Activated CD8-positive, alpha-beta T cell treated with anti-CD3 and anti-CD28 coated beads, Interleukin-2, amount 10 ng/mL, durations not matched to agents 7 days and 5 days (primary cell): ENCODE measurements at regions not wholly inside any gene's neighbourhood (a gene's known extent, or its start where the extent isn't known, plus 50 kb on each side); places are given as distances from the start of the nearest gene placed in this dataset.

Experiments
- ATAC-seq: fragments of 150-1000 bp; cut with Tn5 transposase; one replicate; pipeline ENCODE4 v1.10.0; 2021; ENCODE audit warnings: moderate library complexity
- CTCF ChIA-PET: fragments of 350-600 bp; sonication (Branson Sonifier 250); formaldehyde crosslinking; loops from one replicate; lab custom pipeline; 2021; ENCODE audit warnings: antibody characterized with exemption; lab: Charles Lee
- POLR2A ChIA-PET: fragments of 350-600 bp; sonication (Branson Sonifier 250); formaldehyde crosslinking; loops from one replicate; lab custom pipeline; 2021; ENCODE audit warnings: antibody characterized with exemption; lab: Charles Lee
- DNase-seq: peaks from one replicate; pipeline ENCODE4 v3.0.0-alpha.2; 2020
- H3K27ac Mint-ChIP-seq: one replicate; pipeline ENCODE4 v1.8.0; 2021; ENCODE audit warnings: mild to moderate bottlenecking, mixed read lengths
- H3K27me3 Mint-ChIP-seq: one replicate; pipeline ENCODE4 v1.8.0; 2021; ENCODE audit warnings: low read depth, mixed read lengths
- H3K36me3 Mint-ChIP-seq: one replicate; pipeline ENCODE4 v1.8.0; 2021; ENCODE audit warnings: low read depth, mixed read lengths
- H3K4me1 Mint-ChIP-seq: one replicate; pipeline ENCODE4 v1.8.0; 2021; ENCODE audit warnings: low read depth, mixed read lengths
- H3K4me3 Mint-ChIP-seq: one replicate; pipeline ENCODE4 v1.8.0; 2021; ENCODE audit warnings: mild to moderate bottlenecking, mixed read lengths
- H3K9me3 Mint-ChIP-seq: one replicate; pipeline ENCODE4 v1.8.0; 2022; ENCODE audit warnings: mixed read lengths; ENCODE audit not compliant: insufficient read depth

- no peak overlapping the region for H3K27ac Mint-ChIP-seq
- H3K36me3 Mint-ChIP-seq = no peaks in the 10 kb centered on the region
- no peak for DNase-seq
- H3K9me3 Mint-ChIP-seq = no peaks in the 10 kb centered on the region
- H3K4me1 Mint-ChIP-seq = no peaks in the 10 kb centered on the region
- ATAC-seq = no peak
- H3K27me3 Mint-ChIP-seq = no peaks in the 10 kb centered on the region
- POLR2A ChIA-PET = no interaction called here
- no peak overlapping the region for H3K4me3 Mint-ChIP-seq
- CTCF ChIA-PET = no interaction called here
These were observed 59.6 kb upstream of the CDH13 start for GRCh38 chr16:82567175-82567574.

GRCh38 chr16:82563401-82563800 lies 63.4 kb upstream of the CDH13 start:
- Mint-ChIP-seq H3K4me3 (no peak overlapping the region), H3K27me3 (no peaks in the 10 kb centered on the region), H3K9me3 (no peaks in the 10 kb centered on the region), H3K36me3 (no peaks in the 10 kb centered on the region), H3K27ac (no peak overlapping the region), H3K4me1 (no peaks in the 10 kb centered on the region)
- ATAC-seq (no peak), DNase-seq (no peak)
- CTCF ChIA-PET = no interaction called here
- POLR2A ChIA-PET = no interaction called here

DNA sequence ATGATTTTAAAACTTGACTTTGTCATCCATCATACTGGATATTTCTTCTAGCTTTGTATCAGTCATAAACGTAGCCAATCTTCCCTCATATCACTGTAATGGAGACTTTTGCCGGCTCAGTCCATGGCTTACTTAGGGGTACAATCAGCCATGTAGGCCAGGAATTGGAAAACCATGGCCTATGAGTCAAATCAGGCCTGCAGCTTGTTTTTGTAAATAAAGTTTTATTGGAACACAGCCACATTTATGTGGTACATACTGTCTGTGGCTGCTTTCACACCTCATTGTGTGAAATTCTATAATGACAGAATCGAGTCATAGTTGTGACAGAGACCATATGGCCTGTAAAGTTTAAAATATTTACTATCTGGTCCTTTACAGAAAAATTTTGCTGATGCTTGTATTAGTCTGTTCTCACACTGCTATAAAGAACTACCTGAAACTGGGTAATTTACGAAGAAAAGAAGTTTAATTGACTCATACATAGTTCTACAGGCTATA lies 64.5 kb upstream of the CDH13 start:
- Mint-ChIP-seq H3K9me3 (no peaks in the 10 kb centered on the region), H3K36me3 (no peaks in the 10 kb centered on the region), H3K27me3 (no peaks in the 10 kb centered on the region), H3K4me1 (no peaks in the 10 kb centered on the region), H3K4me3 (no peak overlapping the region), H3K27ac (no peak overlapping the region)
- no peak for DNase-seq
- no peak for ATAC-seq
- ChIA-PET POLR2A (no interaction called here), CTCF (no interaction called here)

DNA sequence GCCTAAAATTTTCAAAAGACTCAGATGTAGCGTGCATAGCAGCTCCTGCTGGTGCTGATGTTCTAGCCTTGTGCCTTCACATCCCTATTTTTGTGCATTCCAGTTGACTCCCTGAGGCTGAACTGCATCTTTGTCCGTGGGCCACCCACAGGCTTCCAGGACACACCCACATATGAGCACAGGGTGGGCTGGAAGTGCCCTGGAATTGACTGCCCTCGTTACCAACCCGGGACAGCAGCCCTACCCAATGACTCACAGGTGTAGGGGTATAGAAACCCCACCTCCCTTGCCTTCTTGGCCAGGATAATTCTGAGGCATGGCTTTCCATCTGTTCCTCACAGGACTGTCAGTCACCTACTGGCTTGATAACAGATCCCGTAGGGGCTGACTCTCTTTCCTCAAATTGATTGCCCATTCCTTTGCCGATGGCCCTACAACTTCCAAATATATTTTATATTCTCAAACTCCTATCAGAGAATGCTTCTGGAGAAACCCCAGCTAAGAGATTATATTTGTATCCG lies 65.9 kb upstream of the CDH13 start:
- Mint-ChIP-seq H3K36me3 (no peaks in the 10 kb centered on the region), H3K27me3 (no peaks in the 10 kb centered on the region), H3K27ac (no peak overlapping the region), H3K4me3 (no peak overlapping the region), H3K4me1 (no peaks in the 10 kb centered on the region), H3K9me3 (no peaks in the 10 kb centered on the region)
- DNase-seq (no peak), ATAC-seq (no peak)
- ChIA-PET POLR2A (no interaction called here), CTCF (no interaction called here)

- Mint-ChIP-seq H3K27me3 (peaks cover 4% of the 10 kb centered on the region), H3K27ac (no peak overlapping the region), H3K36me3 (no peaks in the 10 kb centered on the region), H3K4me3 (no peak overlapping the region), H3K9me3 (no peaks in the 10 kb centered on the region), H3K4me1 (no peaks in the 10 kb centered on the region)
- DNase-seq = no peak
- ChIA-PET CTCF (no interaction called here), POLR2A (no interaction called here)
- ATAC-seq = no peak
These were observed 82.2 kb upstream of the CDH13 start for GRCh38 chr16:82544378-82545160.

GRCh38 chr16:82542714-82543113 lies 84.1 kb upstream of the CDH13 start:
- no peaks in the 10 kb centered on the region for H3K36me3 Mint-ChIP-seq
- H3K9me3 Mint-ChIP-seq = no peaks in the 10 kb centered on the region
- no peak for ATAC-seq
- DNase-seq = no peak
- CTCF ChIA-PET = no interaction called here
- H3K4me1 Mint-ChIP-seq = no peaks in the 10 kb centered on the region
- no peak overlapping the region for H3K27ac Mint-ChIP-seq
- H3K27me3 Mint-ChIP-seq = no peaks in the 10 kb centered on the region
- POLR2A ChIA-PET = no interaction called here
- no peak overlapping the region for H3K4me3 Mint-ChIP-seq

GRCh38 chr16:82541103-82541502 lies 85.7 kb upstream of the CDH13 start:
- Mint-ChIP-seq H3K27ac (no peak overlapping the region), H3K9me3 (no peaks in the 10 kb centered on the region), H3K36me3 (no peaks in the 10 kb centered on the region), H3K4me1 (no peaks in the 10 kb centered on the region), H3K27me3 (no peaks in the 10 kb centered on the region), H3K4me3 (no peak overlapping the region)
- ATAC-seq (no peak), DNase-seq (no peak)
- CTCF ChIA-PET = no interaction called here
- POLR2A ChIA-PET = interaction anchor here (1.0 kb wide), 1 partner anchor 8 kb away, joined by 3 read pairs; no protein-coding TSS in a partner anchor

DNA sequence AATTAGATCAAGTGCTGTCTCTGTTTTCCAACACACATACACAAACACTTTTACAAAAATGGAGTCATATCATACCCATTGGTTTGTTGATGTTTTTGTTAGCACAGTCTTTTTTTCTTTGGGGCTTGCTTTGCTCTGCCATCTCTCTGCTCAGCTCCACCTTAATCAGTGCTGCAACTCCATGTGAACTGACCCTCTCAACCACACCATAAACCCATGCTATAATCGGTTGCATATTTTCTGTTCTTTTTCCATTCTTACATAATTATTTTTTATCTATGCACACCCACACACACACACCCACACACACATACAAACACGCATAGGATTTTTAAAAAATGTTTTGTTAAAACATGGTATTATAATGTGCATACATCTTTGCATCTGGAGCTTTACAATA lies 91.0 kb upstream of the CDH13 start:
- no peak for DNase-seq
- ChIA-PET CTCF (no interaction called here), POLR2A (no interaction called here)
- no peak for ATAC-seq
- H3K27me3 Mint-ChIP-seq = no peaks in the 10 kb centered on the region
- no peaks in the 10 kb centered on the region for H3K36me3 Mint-ChIP-seq
- no peaks in the 10 kb centered on the region for H3K4me1 Mint-ChIP-seq
- no peak overlapping the region for H3K27ac Mint-ChIP-seq
- H3K9me3 Mint-ChIP-seq = peaks cover 1% of the 10 kb centered on the region
- no peak overlapping the region for H3K4me3 Mint-ChIP-seq

- ChIA-PET POLR2A (no interaction called here), CTCF (no interaction called here)
- no peaks in the 10 kb centered on the region for H3K27me3 Mint-ChIP-seq
- DNase-seq (no peak), ATAC-seq (no peak)
- no peaks in the 10 kb centered on the region for H3K4me1 Mint-ChIP-seq
- no peak overlapping the region for H3K4me3 Mint-ChIP-seq
- H3K27ac Mint-ChIP-seq = no peak overlapping the region
- no peaks in the 10 kb centered on the region for H3K36me3 Mint-ChIP-seq
- H3K9me3 Mint-ChIP-seq = peaks cover 4% of the 10 kb centered on the region
These were observed 91.5 kb upstream of the CDH13 start for GRCh38 chr16:82535262-82535661.

DNA sequence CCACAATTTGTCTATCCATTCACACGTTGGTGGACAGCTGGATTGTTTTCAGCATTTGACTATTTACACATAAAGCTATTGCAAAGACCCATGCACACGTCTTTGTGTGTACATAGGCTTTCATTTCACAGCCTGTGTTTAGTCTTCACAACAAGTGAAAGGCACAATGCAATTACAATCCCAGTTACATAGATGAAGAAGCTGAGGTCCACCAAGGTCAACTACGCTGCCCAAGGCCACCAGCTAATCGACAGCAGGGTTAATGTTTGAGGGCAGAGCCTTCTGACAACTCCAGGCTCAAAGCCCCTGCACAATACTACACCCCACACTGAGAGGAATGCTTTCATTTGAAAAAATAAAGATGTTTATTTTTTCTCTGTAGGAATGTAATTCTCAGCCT lies 93.6 kb upstream of the CDH13 start:
- H3K27me3 Mint-ChIP-seq = no peaks in the 10 kb centered on the region
- peaks cover 4% of the 10 kb centered on the region for H3K9me3 Mint-ChIP-seq
- ChIA-PET POLR2A (no interaction called here), CTCF (no interaction called here)
- ATAC-seq = no peak
- no peak overlapping the region for H3K4me3 Mint-ChIP-seq
- H3K27ac Mint-ChIP-seq = no peak overlapping the region
- H3K36me3 Mint-ChIP-seq = no peaks in the 10 kb centered on the region
- no peak for DNase-seq
- H3K4me1 Mint-ChIP-seq = no peaks in the 10 kb centered on the region

DNA sequence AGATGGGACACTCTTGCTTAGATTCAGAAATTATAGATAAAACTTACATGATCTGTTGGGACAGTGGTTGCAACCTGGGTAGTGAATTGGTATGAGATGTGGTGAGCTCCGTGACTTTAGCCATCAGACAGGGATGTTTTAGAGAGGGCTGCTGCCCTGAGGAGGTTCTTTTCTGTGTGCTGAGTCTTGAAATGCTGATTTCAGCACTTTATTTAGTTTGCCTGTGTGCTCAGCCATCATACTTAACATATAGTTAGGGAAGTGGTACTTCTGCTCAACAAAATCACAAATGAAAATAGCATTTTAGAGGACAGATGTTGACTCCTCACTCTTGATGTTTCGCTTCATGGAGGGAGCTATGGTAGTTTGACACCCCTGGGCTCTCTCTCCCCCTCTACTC lies 95.9 kb upstream of the CDH13 start:
- no peak overlapping the region for H3K27ac Mint-ChIP-seq
- no peaks in the 10 kb centered on the region for H3K27me3 Mint-ChIP-seq
- DNase-seq = no peak
- CTCF ChIA-PET = no interaction called here
- ATAC-seq = no peak
- peaks cover 4% of the 10 kb centered on the region for H3K9me3 Mint-ChIP-seq
- H3K36me3 Mint-ChIP-seq = no peaks in the 10 kb centered on the region
- POLR2A ChIA-PET = no interaction called here
- H3K4me1 Mint-ChIP-seq = no peaks in the 10 kb centered on the region
- H3K4me3 Mint-ChIP-seq = no peak overlapping the region

- H3K36me3 Mint-ChIP-seq = no peaks in the 10 kb centered on the region
- no peak overlapping the region for H3K4me3 Mint-ChIP-seq
- H3K9me3 Mint-ChIP-seq = peaks cover 4% of the 10 kb centered on the region
- ChIA-PET POLR2A (interaction anchor here (0.7 kb wide), 1 partner anchor 849 kb away, joined by 3 read pairs; no protein-coding TSS in a partner anchor), CTCF (no interaction called here)
- ATAC-seq (no peak), DNase-seq (no peak)
- no peak overlapping the region for H3K27ac Mint-ChIP-seq
- H3K27me3 Mint-ChIP-seq = no peaks in the 10 kb centered on the region
- H3K4me1 Mint-ChIP-seq = no peaks in the 10 kb centered on the region
These were observed 99.7 kb upstream of the CDH13 start for GRCh38 chr16:82527101-82527500.
